GM12865 (cell line): ENCODE measurements at regions not wholly inside any gene's neighbourhood (a gene's known extent, or its start where the extent isn't known, plus 50 kb on each side); places are given as distances from the start of the nearest gene placed in this dataset.
A peak's percentile ranks its signal among the peaks of the same experiment; 100 is the strongest.

ENCODE experiments used
- DNase-seq: peaks from one replicate; pipeline ENCODE4 v3.0.0; 2010; ENCODE audit warnings: low read depth
- H3K4me3 ChIP-seq: 2 replicates; pipeline ENCODE4 v1.5.1; 2011; ENCODE audit warnings: mild to moderate bottlenecking, low read depth, low read length, control low read depth
- CTCF ChIP-seq: IDR thresholded peaks from 2 replicates; pipeline ENCODE4 v1.5.1; 2011; ENCODE audit warnings: low read length, control low read depth, low read depth, inconsistent platforms; ENCODE audit not compliant: insufficient read depth; ENCODE audit errors: missing control alignments

GRCh38 chr7:17230099-17230807, 68.2 kb upstream of the AHR start:
- TF ChIP-seq CTCF = no peak
- no peak overlapping the region for H3K4me3 ChIP-seq
- DNase-seq = no peak

GRCh38 chr7:17233603-17234002, 64.8 kb upstream of the AHR start:
- peak overlapping the region; percentile 34 for H3K4me3 ChIP-seq
- DNase-seq = no peak
- no peak for TF ChIP-seq CTCF

- no peak for TF ChIP-seq CTCF
- DNase-seq = peak; percentile 58
- H3K4me3 ChIP-seq = peak overlapping the region; percentile 34
Measured at GRCh38 chr7:17234030-17234397, 64.4 kb upstream of the AHR start.

DNA sequence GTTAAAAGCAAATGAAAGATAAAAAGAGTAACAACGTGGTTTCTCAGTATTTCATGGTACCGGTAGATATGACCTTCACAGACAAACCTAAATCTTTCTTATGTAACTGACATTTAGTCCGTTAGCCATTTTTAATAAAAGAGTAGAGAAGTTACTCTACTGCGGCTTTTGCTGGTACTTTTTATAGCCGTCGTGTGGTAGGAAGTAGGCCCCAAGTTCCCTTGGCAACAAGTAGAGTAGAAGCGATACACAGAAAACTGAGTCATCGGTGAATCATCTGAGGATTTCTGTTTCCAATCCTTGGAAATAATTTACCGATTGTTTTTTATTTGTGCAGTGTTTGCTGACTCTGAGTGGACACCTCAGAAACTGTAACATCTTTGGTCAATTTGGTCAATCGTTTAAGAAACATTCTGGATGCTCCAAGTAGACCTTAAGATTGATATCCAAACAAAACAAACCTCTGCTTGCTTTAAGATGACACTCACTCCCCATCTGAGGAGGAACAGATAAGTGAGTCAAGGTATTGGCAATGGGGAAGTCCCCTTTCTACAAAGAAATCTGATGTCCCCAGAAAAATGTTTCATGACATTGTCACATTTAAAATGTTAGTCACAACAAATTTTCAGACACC, 63.9 kb upstream of the AHR start:
- peak overlapping the region; percentile 34 for H3K4me3 ChIP-seq
- DNase-seq = peak; percentile 89
- TF ChIP-seq CTCF = no peak

DNA sequence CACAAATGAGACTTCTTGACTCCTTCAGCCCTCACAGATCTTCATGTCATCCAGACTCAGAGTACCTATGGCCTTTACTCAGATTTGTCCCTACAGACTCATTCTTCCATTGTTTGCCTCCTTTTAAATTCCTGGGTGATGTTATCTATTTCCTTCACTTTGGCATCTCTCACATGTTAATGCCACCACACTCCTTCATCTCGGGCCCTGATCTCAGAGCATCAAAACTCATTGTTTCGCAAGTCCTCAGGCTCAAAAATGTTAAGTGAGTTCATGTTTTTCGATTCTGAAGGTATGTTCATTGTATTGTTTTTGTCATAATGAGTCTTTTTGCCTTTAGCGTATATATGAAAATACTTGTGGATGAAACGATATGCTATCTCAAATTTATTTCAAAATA, 62.3 kb upstream of the AHR start:
- no peak for TF ChIP-seq CTCF
- DNase-seq = no peak
- no peak overlapping the region for H3K4me3 ChIP-seq

- no peak for TF ChIP-seq CTCF
- no peak overlapping the region for H3K4me3 ChIP-seq
- no peak for DNase-seq
Measured at GRCh38 chr7:17236603-17237002, 61.8 kb upstream of the AHR start.

DNA sequence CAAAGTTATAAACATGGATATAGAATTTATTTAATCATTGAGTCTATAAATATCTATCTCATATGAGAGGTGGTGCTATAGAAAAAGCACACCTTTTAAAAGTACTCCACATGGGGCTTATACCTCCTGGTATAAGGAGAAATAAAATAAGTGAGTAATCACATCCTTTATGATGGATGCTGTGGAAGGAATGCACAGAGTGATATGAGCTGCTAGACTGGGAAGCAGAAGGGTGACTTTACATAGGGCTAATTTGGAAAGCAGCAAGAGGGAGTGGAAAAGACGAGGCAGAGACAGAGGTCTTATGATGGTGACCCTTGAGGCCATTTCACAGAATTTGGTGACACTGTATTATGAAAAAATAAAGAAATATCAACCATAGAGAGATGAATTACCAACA, 59.4 kb upstream of the AHR start:
- no peak for TF ChIP-seq CTCF
- DNase-seq = no peak
- no peak overlapping the region for H3K4me3 ChIP-seq
